Mammary epithelial cell (primary cell): ENCODE measurements at regions not wholly inside any gene's neighbourhood (a gene's known extent, or its start where the extent isn't known, plus 50 kb on each side); places are given as distances from the start of the nearest gene placed in this dataset.

ENCODE experiments used
- CTCF ChIP-seq, 2 donors: IDR thresholded peaks in 1 of 2; conservative IDR thresholded peaks in 1 of 2; 2 replicates each; pipeline ENCODE4 v1.5.1; 2011 to 2012; ENCODE audit warnings: inconsistent platforms in 2 of 2, low read length in 2 of 2, mild to moderate bottlenecking in 2 of 2, control low read depth in 1 of 2, low read depth in 1 of 2; ENCODE audit not compliant: insufficient read depth in 1 of 2; ENCODE audit errors: extremely low read depth in 1 of 2
- EZH2 ChIP-seq: IDR thresholded peaks from 2 replicates; pipeline ENCODE4 v1.6.1; 2012; ENCODE audit warnings: low read length, inconsistent platforms, borderline replicate concordance

GRCh38 chr3:64311424-64312061 lies 86.3 kb upstream of the PRICKLE2 start:
- TF ChIP-seq CTCF (conservative IDR thresholded peaks at IDR 0.05 in 1 of 2, IDR thresholded peaks at IDR 0.05 in 1 of 2; ENCODE audit: extremely low read depth in 1 of 2, insufficient read depth in 1 of 2, low read depth in 1 of 2, low read length in 2 of 2) (no peak), EZH2 (no peak)
